H9 (cell line): ENCODE measurements at regions not wholly inside any gene's neighbourhood (a gene's known extent, or its start where the extent isn't known, plus 50 kb on each side); places are given as distances from the start of the nearest gene placed in this dataset.
A peak's percentile ranks its signal among the peaks of the same experiment; 100 is the strongest.

Experiments used
- DNase-seq: peaks from one replicate; pipeline ENCODE4 v3.0.0-alpha.2; 2017
- H2AFZ ChIP-seq: one replicate; pipeline ENCODE4 v1.6.1; 2013; ENCODE audit warnings: mild to moderate bottlenecking, low read length, control low read depth, moderate library complexity
- H2AK5ac ChIP-seq: 2 replicates; pipeline ENCODE4 v1.6.1; 2013; ENCODE audit warnings: low read length, control low read depth, mixed read lengths; ENCODE audit not compliant: insufficient read length
- H2BK120ac ChIP-seq: one replicate; pipeline ENCODE4 v1.6.1; 2013; ENCODE audit warnings: low read depth, mild to moderate bottlenecking, low read length, control low read depth, inconsistent platforms; ENCODE audit not compliant: poor library complexity, severe bottlenecking
- H2BK12ac ChIP-seq: 2 replicates; pipeline ENCODE4 v1.6.1; 2013; ENCODE audit warnings: low read length, control low read depth, mixed read lengths, low read depth; ENCODE audit not compliant: insufficient read length
- H2BK15ac ChIP-seq: 2 replicates; pipeline ENCODE4 v1.6.1; 2013; ENCODE audit warnings: low read depth, low read length, control low read depth
- H2BK20ac ChIP-seq: one replicate; pipeline ENCODE4 v1.6.1; 2013; ENCODE audit warnings: low read depth, mild to moderate bottlenecking, low read length, control low read depth, inconsistent platforms; ENCODE audit not compliant: poor library complexity, severe bottlenecking
- H2BK5ac ChIP-seq: 2 replicates; pipeline ENCODE4 v1.6.1; 2013; ENCODE audit warnings: low read length, control low read depth, mixed read lengths; ENCODE audit not compliant: insufficient read length
- H3K14ac ChIP-seq: 2 replicates; pipeline ENCODE4 v1.6.1; 2013; ENCODE audit warnings: low read length, control low read depth; ENCODE audit not compliant: insufficient read depth
- H3K18ac ChIP-seq: 2 replicates; pipeline ENCODE4 v1.6.1; 2013; ENCODE audit warnings: low read depth, mild to moderate bottlenecking, mixed read lengths, low read length, control low read depth; ENCODE audit not compliant: insufficient read length
- H3K23ac ChIP-seq: 2 replicates; pipeline ENCODE4 v1.6.1; 2013; ENCODE audit warnings: low read length, control low read depth, mixed read lengths, low read depth; ENCODE audit not compliant: insufficient read length
- H3K23me2 ChIP-seq: 2 replicates; pipeline ENCODE4 v1.6.1; 2013; ENCODE audit warnings: low read depth, mild to moderate bottlenecking, mixed read lengths, low read length, control low read depth; ENCODE audit not compliant: insufficient read length, poor library complexity, severe bottlenecking
- H3K27ac ChIP-seq: 2 replicates; pipeline ENCODE4 v1.5.1; 2013; ENCODE audit warnings: low read length, control low read depth, mixed read lengths, low read depth; ENCODE audit not compliant: insufficient read length
- H3K27me3 ChIP-seq: 2 replicates; pipeline ENCODE4 v1.6.1; 2013; ENCODE audit warnings: low read length, control low read depth, inconsistent platforms; ENCODE audit not compliant: insufficient read depth
- H3K4ac ChIP-seq: 2 replicates; pipeline ENCODE4 v1.6.1; 2013; ENCODE audit warnings: low read depth, mild to moderate bottlenecking, control low read depth, inconsistent platforms, low read length, moderate library complexity
- H3K4me1 ChIP-seq: 2 replicates; pipeline ENCODE4 v1.6.1; 2013; ENCODE audit warnings: low read length, control low read depth, inconsistent platforms; ENCODE audit not compliant: insufficient read depth
- H3K4me2 ChIP-seq: 2 replicates; pipeline ENCODE4 v1.6.1; 2013; ENCODE audit warnings: low read length, control low read depth, mixed read lengths; ENCODE audit not compliant: insufficient read length, insufficient read depth
- H3K56ac ChIP-seq: 2 replicates; pipeline ENCODE4 v1.6.1; 2013; ENCODE audit warnings: low read depth, mild to moderate bottlenecking, mixed read lengths, low read length, control low read depth; ENCODE audit not compliant: insufficient read length
- H3K79me1 ChIP-seq: 2 replicates; pipeline ENCODE4 v1.6.1; 2013; ENCODE audit warnings: low read depth, mild to moderate bottlenecking, moderate library complexity, low read length, control low read depth, inconsistent platforms; ENCODE audit not compliant: insufficient read depth, poor library complexity, severe bottlenecking
- H3K79me2 ChIP-seq: 2 replicates; pipeline ENCODE4 v1.6.1; 2013; ENCODE audit warnings: low read length, control low read depth, inconsistent platforms; ENCODE audit not compliant: insufficient read depth
- H3K9ac ChIP-seq: 2 replicates; pipeline ENCODE4 v1.6.1; 2013; ENCODE audit warnings: low read length, control low read depth, mixed read lengths; ENCODE audit not compliant: insufficient read length; ENCODE audit errors: extremely low read depth
- H3K9me3 ChIP-seq: one replicate; pipeline ENCODE4 v1.6.1; 2013; ENCODE audit warnings: low read depth, low read length, inconsistent platforms; ENCODE audit not compliant: control insufficient read depth
- H3T11ph ChIP-seq: one replicate; pipeline ENCODE4 v1.6.1; 2013; ENCODE audit warnings: mild to moderate bottlenecking, low read length, control low read depth, inconsistent platforms
- H4K20me1 ChIP-seq: one replicate; pipeline ENCODE4 v1.6.1; 2013; ENCODE audit not compliant: control insufficient read depth, insufficient read length, insufficient read depth
- H4K5ac ChIP-seq: 2 replicates; pipeline ENCODE4 v1.6.1; 2013; ENCODE audit warnings: low read depth, mild to moderate bottlenecking, mixed read lengths, low read length, control low read depth; ENCODE audit not compliant: insufficient read length
- H4K8ac ChIP-seq: replicated peaks from 2 replicates; pipeline ENCODE4 v1.6.1; 2013; ENCODE audit warnings: low read length, control low read depth, mixed read lengths, low read depth; ENCODE audit not compliant: insufficient read length
- H4K91ac ChIP-seq: 2 replicates; pipeline ENCODE4 v1.6.1; 2013; ENCODE audit warnings: low read depth, mild to moderate bottlenecking, moderate library complexity, mixed read lengths, low read length, control low read depth; ENCODE audit not compliant: insufficient read length
- H3K27ac Mint-ChIP-seq, 3 experiments: 2 replicates in 2 of 3; 3 replicates in 1 of 3; pipeline ENCODE4 v1.8.0; 2020 to 2021; ENCODE audit warnings: mixed read lengths in 3 of 3, mild to moderate bottlenecking in 1 of 3, moderate library complexity in 1 of 3
- H3K27me3 Mint-ChIP-seq: 2 replicates; pipeline ENCODE4 v1.8.0; 2021; ENCODE audit warnings: low read depth, mild to moderate bottlenecking, moderate library complexity, mixed read lengths
- H3K36me3 Mint-ChIP-seq, 3 experiments: 2 replicates in 2 of 3; 3 replicates in 1 of 3; pipeline ENCODE4 v1.8.0; 2020 to 2021; ENCODE audit warnings: low read depth in 3 of 3, mixed read lengths in 3 of 3; ENCODE audit not compliant: insufficient read depth in 1 of 3
- H3K4me1 Mint-ChIP-seq, 2 experiments: 2 replicates each; pipeline ENCODE4 v1.8.0; 2020; ENCODE audit warnings: mixed read lengths in 2 of 2
- H3K4me3 Mint-ChIP-seq, 2 experiments: 2 replicates in 1 of 2; 3 replicates in 1 of 2; pipeline ENCODE4 v1.8.0; 2020 to 2021; ENCODE audit warnings: mild to moderate bottlenecking in 2 of 2, mixed read lengths in 2 of 2, moderate library complexity in 1 of 2
- H3K9me3 Mint-ChIP-seq, 2 experiments: 2 replicates in 1 of 2; 3 replicates in 1 of 2; pipeline ENCODE4 v1.8.0; 2020; ENCODE audit warnings: mild to moderate bottlenecking in 2 of 2, mixed read lengths in 2 of 2, moderate library complexity in 1 of 2
- WGBS: extraction: QIAGEN DNeasy Blood & Tissue Kit; methylation state at CpG from one replicate; pipeline ENCODE4 v1.1.7; 2013; ENCODE audit warnings: missing lambda C conversion rate, low lambda C conversion rate, mixed read lengths; ENCODE audit not compliant: insufficient read length; ENCODE audit errors: extremely low coverage; 5-methylcytosine and 5-hydroxymethylcytosine counted together
- TF ChIP-seq, protein P1 (sequence below): fragments of 200-600 bp; sonication (generic); conservative IDR thresholded peaks from 3 replicates; pipeline ENCODE4 v1.8.0; 2021; ENCODE audit warnings: antibody characterized with exemption, mild to moderate bottlenecking

DNA sequence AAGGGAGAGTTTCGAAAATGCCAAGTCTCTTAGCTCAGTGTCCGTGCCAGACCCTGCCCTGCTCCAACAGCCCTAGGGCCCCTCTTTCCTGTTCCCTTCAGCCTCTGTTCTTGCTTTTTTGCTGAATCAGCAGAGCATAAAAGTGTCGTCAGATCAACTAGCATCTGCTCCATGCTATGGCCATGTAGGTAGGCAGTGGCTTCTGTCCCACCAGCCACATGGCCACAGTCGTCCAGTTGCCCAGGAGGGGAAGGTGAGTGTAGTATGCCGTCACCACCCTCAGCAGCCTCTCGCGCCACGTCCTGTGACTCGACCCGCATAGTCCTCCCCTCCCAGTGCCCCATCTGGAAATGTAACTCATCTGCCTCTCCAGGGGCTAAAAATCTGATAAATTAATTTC, 50.9 kb upstream of the ATP11A start:
- TF ChIP-seq, protein P1, sequence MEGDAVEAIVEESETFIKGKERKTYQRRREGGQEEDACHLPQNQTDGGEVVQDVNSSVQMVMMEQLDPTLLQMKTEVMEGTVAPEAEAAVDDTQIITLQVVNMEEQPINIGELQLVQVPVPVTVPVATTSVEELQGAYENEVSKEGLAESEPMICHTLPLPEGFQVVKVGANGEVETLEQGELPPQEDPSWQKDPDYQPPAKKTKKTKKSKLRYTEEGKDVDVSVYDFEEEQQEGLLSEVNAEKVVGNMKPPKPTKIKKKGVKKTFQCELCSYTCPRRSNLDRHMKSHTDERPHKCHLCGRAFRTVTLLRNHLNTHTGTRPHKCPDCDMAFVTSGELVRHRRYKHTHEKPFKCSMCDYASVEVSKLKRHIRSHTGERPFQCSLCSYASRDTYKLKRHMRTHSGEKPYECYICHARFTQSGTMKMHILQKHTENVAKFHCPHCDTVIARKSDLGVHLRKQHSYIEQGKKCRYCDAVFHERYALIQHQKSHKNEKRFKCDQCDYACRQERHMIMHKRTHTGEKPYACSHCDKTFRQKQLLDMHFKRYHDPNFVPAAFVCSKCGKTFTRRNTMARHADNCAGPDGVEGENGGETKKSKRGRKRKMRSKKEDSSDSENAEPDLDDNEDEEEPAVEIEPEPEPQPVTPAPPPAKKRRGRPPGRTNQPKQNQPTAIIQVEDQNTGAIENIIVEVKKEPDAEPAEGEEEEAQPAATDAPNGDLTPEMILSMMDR = no peak
- no CpG with 5 or more reads among the region's 10 CpGs for WGBS
- H3K56ac ChIP-seq = no peak overlapping the region
- Mint-ChIP-seq H3K9me3 (no peaks in the 10 kb centered on the region), H3K27me3 (peaks cover 53% of the 10 kb centered on the region), H3K4me3 (no peak overlapping the region), H3K27ac (no peak overlapping the region), H3K36me3 (no peaks in the 10 kb centered on the region), H3K4me1 (peaks cover 23 to 24% of the 10 kb centered on the region in 2 experiments)
- no peaks in the 10 kb centered on the region for H3K4me1 ChIP-seq
- H3K9ac ChIP-seq = no peak overlapping the region
- no peaks in the 10 kb centered on the region for H3K79me1 ChIP-seq
- peak overlapping the region; percentile 51 for H2AK5ac ChIP-seq
- no peak overlapping the region for H2BK20ac ChIP-seq
- no peak overlapping the region for H2BK12ac ChIP-seq
- no peak for DNase-seq
- H3K23ac ChIP-seq = no peak overlapping the region
- no peaks in the 10 kb centered on the region for H3K27me3 ChIP-seq
- no peak overlapping the region for H2BK5ac ChIP-seq
- no peak overlapping the region for H3K4me2 ChIP-seq
- no peak overlapping the region for H3K27ac ChIP-seq
- H3K79me2 ChIP-seq = no peaks in the 10 kb centered on the region
- H4K20me1 ChIP-seq = peaks cover 3% of the 10 kb centered on the region
- H2BK120ac ChIP-seq = no peak overlapping the region
- H3K4ac ChIP-seq = no peak overlapping the region
- no peak overlapping the region for H3T11ph ChIP-seq
- H2BK15ac ChIP-seq = no peak overlapping the region
- H4K8ac ChIP-seq = no peak overlapping the region
- H4K91ac ChIP-seq = no peak overlapping the region
- no peak overlapping the region for H3K18ac ChIP-seq
- H3K23me2 ChIP-seq = peaks cover 3% of the 10 kb centered on the region
- no peaks in the 10 kb centered on the region for H3K9me3 ChIP-seq
- H4K5ac ChIP-seq = no peak overlapping the region
- H2AFZ ChIP-seq = no peak overlapping the region
- H3K14ac ChIP-seq = no peak overlapping the region
